Endothelial cell of umbilical vein (primary cell): ENCODE measurements at regions not wholly inside any gene's neighbourhood (a gene's known extent, or its start where the extent isn't known, plus 50 kb on each side); places are given as distances from the start of the nearest gene placed in this dataset.

Experiments used
- BruUV-seq: library from RNA; stranded (reverse); fragments of 400-500 nt; replicated peaks from 2 replicates; lab custom pipeline; 2021; lab: Mats Ljungman, UMichigan
- CTCF ChIA-PET: fragments of 300-600, 350-600 bp; sonication (Branson Sonifier 250); formaldehyde crosslinking; loops from one replicate; lab custom pipeline; 2021; ENCODE audit warnings: antibody characterized with exemption, inconsistent platforms; lab: Charles Lee
- POLR2A ChIA-PET: fragments of 300-600, 350-600 bp; sonication (Branson Sonifier 250); formaldehyde crosslinking; loops from one replicate; lab custom pipeline; 2021; ENCODE audit warnings: antibody characterized with exemption, inconsistent platforms; lab: Charles Lee
- DNase-seq: peaks from one replicate; pipeline ENCODE4 v3.0.0-alpha.2; 2011; ENCODE audit warnings: low read depth, low spot score
- FAIRE-seq: peaks from 2 replicates; lab custom pipeline; 2011; peaks lifted over from hg19 to GRCh38; lab: Jason Lieb, UNC
- H2AFZ ChIP-seq: 2 replicates; pipeline ENCODE4 v1.6.0; 2012; ENCODE audit warnings: low read depth, low read length, control low read depth, inconsistent platforms
- H3K27ac ChIP-seq: 2 replicates; pipeline ENCODE4 v1.5.1; 2011; ENCODE audit warnings: low read depth, mild to moderate bottlenecking, control low read depth, low read length, moderate library complexity; ENCODE audit not compliant: insufficient read depth
- H3K27me3 ChIP-seq, 2 experiments: 2 replicates each; pipeline versions ENCODE4 v1.6.0 to v1.6.1; 2011; ENCODE audit warnings: low read length in 2 of 2, mixed read lengths in 1 of 2; ENCODE audit not compliant: control insufficient read depth in 2 of 2, insufficient read depth in 2 of 2
- H3K36me3 ChIP-seq, 2 experiments: 2 replicates in 1 of 2; 3 replicates in 1 of 2; pipeline ENCODE4 v1.5.1; 2011; ENCODE audit warnings: low read length in 2 of 2, mild to moderate bottlenecking in 1 of 2, moderate library complexity in 1 of 2; ENCODE audit not compliant: control insufficient read depth in 2 of 2, insufficient read depth in 2 of 2; ENCODE audit errors: extremely low read depth in 1 of 2
- H3K4me1 ChIP-seq: 3 replicates; pipeline ENCODE4 v1.5.1; 2011; ENCODE audit warnings: mild to moderate bottlenecking, low read length; ENCODE audit not compliant: control insufficient read depth, insufficient read depth; ENCODE audit errors: extremely low read depth
- H3K4me2 ChIP-seq: 2 replicates; pipeline ENCODE4 v1.6.1; 2011; ENCODE audit warnings: low read length, control low read depth, mixed read lengths; ENCODE audit not compliant: insufficient read depth
- H3K4me3 ChIP-seq, 3 experiments: fragments of 200-600 bp in 1 of 3; sonication (generic), shearing (Covaris generic) in 1 of 3; replicated peaks in 1 of 3; 2 replicates each; pipeline ENCODE4 v1.5.1; 2011 to 2016; ENCODE audit warnings: control low read depth in 3 of 3, low read length in 3 of 3, mild to moderate bottlenecking in 2 of 3, inconsistent platforms in 1 of 3, low read depth in 1 of 3, moderate library complexity in 1 of 3; ENCODE audit not compliant: insufficient read depth in 1 of 3
- H3K79me2 ChIP-seq: 2 replicates; pipeline ENCODE4 v1.6.0; 2012; ENCODE audit warnings: low read length, inconsistent platforms; ENCODE audit not compliant: control insufficient read depth, insufficient read depth
- H3K9ac ChIP-seq: replicated peaks from 2 replicates; pipeline ENCODE3; 2011; ENCODE audit warnings: low read length, control low read depth; ENCODE audit not compliant: insufficient read depth; ENCODE audit errors: extremely low read depth
- H3K9me1 ChIP-seq: replicated peaks from 3 replicates; pipeline ENCODE4 v1.6.0; 2011; ENCODE audit warnings: mild to moderate bottlenecking, low read length; ENCODE audit not compliant: control insufficient read depth, insufficient read depth; ENCODE audit errors: extremely low read depth
- H3K9me3 ChIP-seq: replicated peaks from 2 replicates; pipeline ENCODE4 v1.5.1; 2012; ENCODE audit warnings: low read length, inconsistent platforms; ENCODE audit not compliant: control insufficient read depth, insufficient read depth
- H4K20me1 ChIP-seq: replicated peaks from 2 replicates; pipeline ENCODE3; 2011; ENCODE audit warnings: mild to moderate bottlenecking, low read length; ENCODE audit not compliant: control insufficient read depth, insufficient read depth; ENCODE audit errors: extremely low read depth
- CTCF ChIP-seq, 2 donors: IDR thresholded peaks; 1 replicate in 1 of 2; 2 replicates in 1 of 2; pipeline ENCODE4 v1.5.1; 2011; ENCODE audit warnings: low read length in 2 of 2, mild to moderate bottlenecking in 2 of 2, moderate library complexity in 2 of 2, control low read depth in 1 of 2, inconsistent platforms in 1 of 2, low read depth in 1 of 2; ENCODE audit not compliant: insufficient read depth in 1 of 2; ENCODE audit errors: extremely low read depth in 1 of 2
- EZH2 ChIP-seq: IDR thresholded peaks from 2 replicates; pipeline ENCODE4 v1.6.1; 2012; ENCODE audit warnings: borderline replicate concordance, low read depth, mild to moderate bottlenecking, moderate library complexity, low read length, inconsistent platforms; ENCODE audit not compliant: severe bottlenecking
- FOS ChIP-seq: IDR thresholded peaks from 2 replicates; pipeline ENCODE4 v1.6.1; 2011; ENCODE audit warnings: mild to moderate bottlenecking, low read length, moderate library complexity, borderline replicate concordance; ENCODE audit not compliant: insufficient read depth
- GATA2 ChIP-seq: IDR thresholded peaks from 2 replicates; pipeline ENCODE4 v1.7.0; 2011; ENCODE audit warnings: low read depth, mild to moderate bottlenecking, moderate library complexity, mixed read lengths, low read length; ENCODE audit not compliant: insufficient read length, insufficient read depth
- JUN ChIP-seq: IDR thresholded peaks from 2 replicates; pipeline ENCODE4 v1.6.1; 2011; ENCODE audit warnings: borderline replicate concordance, low read depth; ENCODE audit not compliant: insufficient read length, insufficient read depth
- MAX ChIP-seq: IDR thresholded peaks from 2 replicates; pipeline ENCODE4 v1.6.1; 2011; ENCODE audit not compliant: insufficient read depth, insufficient read length
- MYC ChIP-seq: IDR thresholded peaks from one replicate; pipeline ENCODE4 v1.6.1; 2011; ENCODE audit warnings: mild to moderate bottlenecking, low read depth, low read length
- POLR2A ChIP-seq: IDR thresholded peaks from 2 replicates; pipeline ENCODE4 v1.6.1; 2012; ENCODE audit warnings: low read depth, mild to moderate bottlenecking, control low read depth, low read length
- POLR2AphosphoS5 ChIP-seq: IDR thresholded peaks from 2 replicates; pipeline ENCODE4 v1.6.1; 2012; ENCODE audit warnings: low read depth, mild to moderate bottlenecking, control low read depth, low read length, moderate library complexity; ENCODE audit not compliant: insufficient read depth
- dilution Hi-C: fragments of 300-500 bp; cut with MboI; formaldehyde crosslinking; loops from one replicate; pipeline ENCODE4 v1.15.0; 2019; ENCODE audit warnings: low sequenced_read_pairs; ENCODE audit not compliant: extremely low pct_ligation_motif_present
- intact Hi-C: fragments of 100-400 bp; cut with micrococcal nuclease; formaldehyde crosslinking; loops from one replicate; pipeline ENCODE4 v1.10.0; 2022

GRCh38 chr13:39825886-39826285 is 170.4 kb downstream of the COG6 start:
- intact Hi-C loops (no loop called here), dilution Hi-C loops (no loop called here)
- DNase-seq: no peak
- Histone ChIP-seq H3K27ac (no peak overlapping the region), H3K9me3 (no peaks in the 10 kb centered on the region), H4K20me1 (no peaks in the 10 kb centered on the region), H3K4me1 (no peaks in the 10 kb centered on the region), H3K9ac (no peak overlapping the region), H3K4me3 (no peak overlapping the region), H3K4me2 (no peak overlapping the region), H3K79me2 (no peaks in the 10 kb centered on the region), H3K9me1 (no peaks in the 10 kb centered on the region), H3K27me3 (no peaks in the 10 kb centered on the region), H2AFZ (no peak overlapping the region), H3K36me3 (no peaks in the 10 kb centered on the region)
- BruUV-seq: no TSS peak
- TF ChIP-seq JUN: no peak
- TF ChIP-seq POLR2A: no peak
- TF ChIP-seq POLR2AphosphoS5: no peak
- TF ChIP-seq CTCF (IDR thresholded peaks at IDR 0.05; ENCODE audit: extremely low read depth in 1 of 2, insufficient read depth in 1 of 2, low read depth in 1 of 2, low read length in 2 of 2): no peak
- no peak for TF ChIP-seq MAX
- no peak for TF ChIP-seq EZH2
- TF ChIP-seq MYC: no peak
- no peak for TF ChIP-seq GATA2
- TF ChIP-seq FOS: no peak
- ChIA-PET POLR2A (no interaction called here), CTCF (interaction anchor here (0.7 to 1.0 kb wide), 2 partner anchors 9 to 10 kb away, joined by 3 read pairs; no protein-coding TSS in a partner anchor)
- no peak for FAIRE-seq
